Mucosa of descending colon (tissue), 3 donors: ENCODE measurements at regions not wholly inside any gene's neighbourhood (a gene's known extent, or its start where the extent isn't known, plus 50 kb on each side); places are given as distances from the start of the nearest gene placed in this dataset.

ENCODE experiments used
- ATAC-seq: fragments of 200-7000 bp; cut with Tn5 transposase; one replicate; pipeline ENCODE4 v1.9.1; 2020; ENCODE audit warnings: mild to moderate bottlenecking, moderate library complexity
- DNase-seq, 3 donors: peaks; one replicate each; pipeline ENCODE4 v3.0.0-alpha.2; 2020
- H3K36me3 ChIP-seq: fragments of 200-600 bp; one replicate; pipeline ENCODE4 v1.8.0; 2021; ENCODE audit warnings: low read depth, mild to moderate bottlenecking
- H3K4me1 ChIP-seq: fragments of 200-600 bp; one replicate; pipeline ENCODE4 v1.8.0; 2021; ENCODE audit warnings: low read depth, mild to moderate bottlenecking
- H3K4me3 ChIP-seq: fragments of 200-600 bp; one replicate; pipeline ENCODE4 v1.8.0; 2021; ENCODE audit warnings: mild to moderate bottlenecking
- H3K9me3 ChIP-seq: fragments of 200-600 bp; one replicate; pipeline ENCODE4 v1.8.0; 2021; ENCODE audit warnings: mild to moderate bottlenecking
- CTCF ChIP-seq: fragments of 200-600 bp; IDR thresholded peaks from one replicate; pipeline ENCODE4 v1.8.0; 2022; ENCODE audit warnings: antibody characterized with exemption, mild to moderate bottlenecking
- intact Hi-C, 2 donors: fragments of 100-400 bp; cut with DNase I in 1 of 2; cut with micrococcal nuclease in 1 of 2; formaldehyde crosslinking; loops; one replicate each; pipeline versions ENCODE4 v1.11.0 to v1.11.1; 2022; cut with DNase I, micrococcal nuclease
- donor health status: DM: no; HTN: no; CAD: no; lungs with moderate emphysema.
- donor health status: DM: no; HTN: no; CAD: no.
- donor health status: DM: no; HTN: yes; CAD: no.

DNA sequence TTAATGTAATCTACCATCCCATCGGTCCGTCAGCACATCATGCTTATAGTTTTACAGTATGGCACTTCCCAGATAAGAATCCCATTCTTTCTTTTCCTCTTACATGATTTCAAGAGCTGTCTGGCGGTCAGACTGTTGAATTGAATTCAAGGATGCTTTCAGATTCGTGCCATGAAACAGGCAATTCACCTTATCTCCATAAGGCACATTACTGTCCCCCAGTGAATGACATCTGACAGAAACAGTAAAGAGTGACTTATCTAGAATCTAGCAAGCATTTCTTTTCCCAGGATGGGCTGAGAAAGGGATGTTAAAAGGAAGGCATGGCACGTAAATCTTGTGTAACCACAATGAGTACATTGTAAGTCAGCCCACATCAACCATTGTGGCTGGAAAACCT lies 61.1 kb upstream of the SEM1 start:
- Histone ChIP-seq H3K4me1 (no peaks in the 10 kb centered on the region), H3K4me3 (no peak overlapping the region)

GRCh38 chr7:96772139-96772694 lies 62.6 kb upstream of the SEM1 start:
- ATAC-seq (no peak), DNase-seq (no peak)
- Histone ChIP-seq H3K9me3 (no peaks in the 10 kb centered on the region), H3K4me3 (no peak overlapping the region), H3K36me3 (no peaks in the 10 kb centered on the region), H3K4me1 (no peaks in the 10 kb centered on the region)
- TF ChIP-seq CTCF: no peak
- intact Hi-C loops: no loop called here

More for the DNA sequence above, 61.1 kb upstream of the SEM1 start:
- no peak for DNase-seq
- H3K36me3 ChIP-seq: no peaks in the 10 kb centered on the region
- ATAC-seq: no peak
- no peak for TF ChIP-seq CTCF
- no peaks in the 10 kb centered on the region for H3K9me3 ChIP-seq
- intact Hi-C loops: no loop called here

DNA sequence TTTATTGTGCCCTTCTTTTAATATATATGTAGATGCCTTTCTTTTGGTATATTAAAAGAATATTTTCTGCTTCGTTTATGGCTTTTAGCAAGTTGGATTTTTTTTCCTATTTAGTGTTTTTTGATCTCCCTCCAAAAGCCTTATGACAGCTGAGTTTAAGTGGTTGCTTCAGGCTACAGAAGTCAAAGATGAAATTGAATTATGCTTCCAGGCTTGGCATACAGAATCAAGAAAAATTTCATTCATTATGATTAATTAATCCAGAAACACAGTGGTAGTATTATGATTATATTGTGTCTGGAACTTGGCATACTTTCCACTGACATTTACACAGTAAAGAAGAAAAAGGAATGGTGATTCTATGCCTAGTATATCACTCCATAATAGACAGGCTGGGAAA lies 63.8 kb upstream of the SEM1 start:
- TF ChIP-seq CTCF: no peak
- Histone ChIP-seq H3K4me1 (no peaks in the 10 kb centered on the region), H3K9me3 (no peaks in the 10 kb centered on the region), H3K36me3 (no peaks in the 10 kb centered on the region), H3K4me3 (no peak overlapping the region)
- ATAC-seq (no peak), DNase-seq (no peak)
- intact Hi-C loops: no loop called here

DNA sequence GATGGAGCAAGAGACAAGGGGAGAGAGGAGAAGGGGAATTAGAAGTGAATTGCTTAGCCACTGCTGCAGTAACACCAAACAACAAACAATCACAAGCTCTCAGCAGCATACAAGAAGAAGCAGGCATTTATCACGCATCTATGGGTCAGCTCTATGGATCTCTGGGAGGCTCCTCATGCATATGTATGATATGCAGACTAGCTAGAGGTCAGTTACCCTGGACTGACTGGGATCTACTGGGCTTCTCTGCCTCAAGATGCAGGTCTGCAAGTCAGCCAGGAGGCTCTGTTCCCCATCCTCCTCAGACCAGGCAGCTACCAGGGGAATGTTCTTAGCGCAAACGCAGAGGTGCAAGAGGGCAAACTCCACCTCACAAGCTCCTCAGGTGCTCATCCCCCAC lies 64.7 kb upstream of the SEM1 start:
- DNase-seq (no peak), ATAC-seq (no peak)
- H3K4me1 ChIP-seq: no peaks in the 10 kb centered on the region
- intact Hi-C loops: no loop called here
- no peaks in the 10 kb centered on the region for H3K36me3 ChIP-seq
- no peaks in the 10 kb centered on the region for H3K9me3 ChIP-seq
- no peak for TF ChIP-seq CTCF
- H3K4me3 ChIP-seq: no peak overlapping the region

DNA sequence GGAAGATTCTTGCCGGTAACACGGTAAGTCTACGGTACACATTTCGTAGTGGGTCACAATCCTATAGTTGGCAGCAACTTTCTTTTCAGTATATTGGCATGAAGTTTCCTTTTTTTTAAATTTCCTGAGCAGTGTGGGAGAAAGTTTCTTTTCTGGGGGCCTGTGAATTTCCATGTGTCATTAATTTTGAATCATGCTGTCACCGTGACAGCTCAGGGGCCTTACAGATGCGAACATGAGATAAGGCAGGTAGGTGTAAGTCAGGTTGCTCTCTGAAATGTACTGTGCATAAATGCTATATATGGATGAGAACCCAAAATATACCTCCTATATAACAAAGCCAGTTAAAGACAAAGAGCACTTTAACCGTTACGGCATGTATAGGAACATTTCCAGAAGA lies 65.4 kb upstream of the SEM1 start:
- intact Hi-C loops: no loop called here
- H3K4me1 ChIP-seq: no peaks in the 10 kb centered on the region
- no peaks in the 10 kb centered on the region for H3K9me3 ChIP-seq
- H3K4me3 ChIP-seq: no peak overlapping the region
- TF ChIP-seq CTCF: no peak
- DNase-seq (no peak), ATAC-seq (no peak)
- H3K36me3 ChIP-seq: no peaks in the 10 kb centered on the region

- intact Hi-C loops: no loop called here
- Histone ChIP-seq H3K4me3 (no peak overlapping the region), H3K36me3 (no peaks in the 10 kb centered on the region), H3K9me3 (no peaks in the 10 kb centered on the region), H3K4me1 (no peaks in the 10 kb centered on the region)
- ATAC-seq (no peak), DNase-seq (no peak)
- TF ChIP-seq CTCF: no peak
Measured at GRCh38 chr7:96778263-96778662, 68.6 kb upstream of the SEM1 start.
